ENCODE measurements at regions not wholly inside any gene's neighbourhood (a gene's known extent, or its start where the extent isn't known, plus 50 kb on each side); places are given as distances from the start of the nearest gene placed in this dataset.

DNA sequence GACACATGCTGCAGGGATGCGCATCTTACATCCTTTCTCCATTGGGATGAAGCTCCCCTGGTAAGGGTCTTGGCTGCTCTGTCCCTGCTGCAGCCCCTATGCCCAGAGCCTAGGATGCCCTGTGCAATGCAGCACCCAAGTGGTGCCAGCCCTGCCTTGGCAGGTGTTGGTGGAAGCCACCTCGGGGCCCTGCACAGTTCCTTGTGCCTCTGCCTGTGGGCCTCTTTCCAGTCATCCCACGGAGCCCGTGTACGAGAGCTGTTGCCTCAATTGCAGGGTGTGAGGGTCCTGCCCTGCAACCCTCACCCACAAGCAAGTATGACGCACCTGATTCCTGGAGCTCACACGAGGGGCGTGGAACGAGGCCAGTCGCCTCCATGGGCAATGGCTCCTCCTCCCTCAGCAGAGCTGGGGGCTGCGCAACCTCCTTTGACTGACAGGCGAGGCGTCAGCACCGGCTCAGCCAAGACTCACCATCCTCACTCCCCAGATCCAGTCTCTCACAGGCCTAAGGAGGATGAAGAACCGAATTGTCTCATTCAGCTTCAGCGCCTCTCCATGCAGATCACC lies 719.6 kb downstream of the BRD1 start:
- Histone ChIP-seq H3K27me3 (replicated peaks; ENCODE audit: insufficient read depth, low read length) (peaks cover 78% of the 10 kb centered on the region), H3K9me2 (replicated peaks; ENCODE audit: insufficient read depth, low read length) (no peaks in the 10 kb centered on the region)

DNA sequence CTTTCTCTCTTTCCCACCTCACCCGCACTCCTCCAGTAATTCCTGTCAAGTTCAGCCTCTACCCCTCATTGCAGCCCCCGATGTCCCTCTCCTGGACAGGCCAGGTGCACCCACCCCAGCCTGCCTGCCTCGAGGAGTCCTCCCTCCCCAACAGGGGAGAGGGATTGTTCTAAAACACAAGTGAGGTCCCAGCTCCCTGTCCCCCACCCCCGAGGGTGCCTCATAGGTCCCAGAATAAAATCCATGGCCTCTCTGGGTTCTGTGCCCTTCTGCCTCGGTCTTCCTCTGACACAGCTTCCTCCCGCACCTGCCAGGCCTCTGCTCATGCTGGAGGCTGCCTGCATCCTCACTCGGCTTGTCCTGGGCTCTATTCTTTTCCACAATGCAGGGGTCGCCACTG lies 720.1 kb downstream of the BRD1 start:
- Histone ChIP-seq H3K36me3 (replicated peaks; ENCODE audit: insufficient read depth, low read length) (no peaks in the 10 kb centered on the region), H4K20me1 (ENCODE audit: insufficient read depth, low read length) (no peaks in the 10 kb centered on the region), H3F3A (ENCODE audit: insufficient read depth, low read length) (no peaks in the 10 kb centered on the region), H2AFZ (ENCODE audit: low read length) (no peak overlapping the region), H3K4me2 (ENCODE audit: low read depth, low read length) (no peak overlapping the region), H3K9me2 (replicated peaks; ENCODE audit: insufficient read depth, low read length) (no peaks in the 10 kb centered on the region), H3K27me3 (replicated peaks; ENCODE audit: insufficient read depth, low read length) (peaks cover 82% of the 10 kb centered on the region), H3K4me3 (ENCODE audit: low read length) (no peak overlapping the region), H3K4me1 (ENCODE audit: low read length) (no peaks in the 10 kb centered on the region), H3K9me3 (replicated peaks; ENCODE audit: insufficient read depth, low read length) (no peaks in the 10 kb centered on the region), H3K9ac (ENCODE audit: low read length) (no peak overlapping the region), H3K79me2 (ENCODE audit: low read length) (no peaks in the 10 kb centered on the region), H3K27ac (ENCODE audit: low read length) (no peak overlapping the region)
- DNase-seq = no peak
- TF ChIP-seq, protein P1, sequence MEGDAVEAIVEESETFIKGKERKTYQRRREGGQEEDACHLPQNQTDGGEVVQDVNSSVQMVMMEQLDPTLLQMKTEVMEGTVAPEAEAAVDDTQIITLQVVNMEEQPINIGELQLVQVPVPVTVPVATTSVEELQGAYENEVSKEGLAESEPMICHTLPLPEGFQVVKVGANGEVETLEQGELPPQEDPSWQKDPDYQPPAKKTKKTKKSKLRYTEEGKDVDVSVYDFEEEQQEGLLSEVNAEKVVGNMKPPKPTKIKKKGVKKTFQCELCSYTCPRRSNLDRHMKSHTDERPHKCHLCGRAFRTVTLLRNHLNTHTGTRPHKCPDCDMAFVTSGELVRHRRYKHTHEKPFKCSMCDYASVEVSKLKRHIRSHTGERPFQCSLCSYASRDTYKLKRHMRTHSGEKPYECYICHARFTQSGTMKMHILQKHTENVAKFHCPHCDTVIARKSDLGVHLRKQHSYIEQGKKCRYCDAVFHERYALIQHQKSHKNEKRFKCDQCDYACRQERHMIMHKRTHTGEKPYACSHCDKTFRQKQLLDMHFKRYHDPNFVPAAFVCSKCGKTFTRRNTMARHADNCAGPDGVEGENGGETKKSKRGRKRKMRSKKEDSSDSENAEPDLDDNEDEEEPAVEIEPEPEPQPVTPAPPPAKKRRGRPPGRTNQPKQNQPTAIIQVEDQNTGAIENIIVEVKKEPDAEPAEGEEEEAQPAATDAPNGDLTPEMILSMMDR (IDR thresholded peaks at IDR 0.05; ENCODE audit: low read length) = no peak
- TF ChIP-seq EZH2 (optimal IDR thresholded peaks at IDR 0.05; ENCODE audit: low read depth, low read length) = no peak
- no peak for TF ChIP-seq EZH2phosphoT487 (IDR thresholded peaks at IDR 0.05; ENCODE audit: low read length)

More for the DNA sequence above, 719.6 kb downstream of the BRD1 start:
- TF ChIP-seq EZH2 (optimal IDR thresholded peaks at IDR 0.05; ENCODE audit: low read depth, low read length) = no peak
- no peak for TF ChIP-seq EZH2phosphoT487 (IDR thresholded peaks at IDR 0.05; ENCODE audit: low read length)
- TF ChIP-seq, protein P1 (IDR thresholded peaks at IDR 0.05; ENCODE audit: low read length) = no peak
- H2AFZ ChIP-seq (ENCODE audit: low read length) = no peak overlapping the region
- no peaks in the 10 kb centered on the region for H3K36me3 ChIP-seq (replicated peaks; ENCODE audit: insufficient read depth, low read length)
- H4K20me1 ChIP-seq (ENCODE audit: insufficient read depth, low read length) = no peaks in the 10 kb centered on the region
- H3K4me3 ChIP-seq (ENCODE audit: low read length) = no peak overlapping the region
- no peak overlapping the region for H3K4me2 ChIP-seq (ENCODE audit: low read depth, low read length)
- no peak overlapping the region for H3K27ac ChIP-seq (ENCODE audit: low read length)
- no peak for DNase-seq
- no peak overlapping the region for H3K9ac ChIP-seq (ENCODE audit: low read length)
- no peaks in the 10 kb centered on the region for H3F3A ChIP-seq (ENCODE audit: insufficient read depth, low read length)
- no peaks in the 10 kb centered on the region for H3K79me2 ChIP-seq (ENCODE audit: low read length)
- no peaks in the 10 kb centered on the region for H3K4me1 ChIP-seq (ENCODE audit: low read length)
- no peaks in the 10 kb centered on the region for H3K9me3 ChIP-seq (replicated peaks; ENCODE audit: insufficient read depth, low read length)

DNA sequence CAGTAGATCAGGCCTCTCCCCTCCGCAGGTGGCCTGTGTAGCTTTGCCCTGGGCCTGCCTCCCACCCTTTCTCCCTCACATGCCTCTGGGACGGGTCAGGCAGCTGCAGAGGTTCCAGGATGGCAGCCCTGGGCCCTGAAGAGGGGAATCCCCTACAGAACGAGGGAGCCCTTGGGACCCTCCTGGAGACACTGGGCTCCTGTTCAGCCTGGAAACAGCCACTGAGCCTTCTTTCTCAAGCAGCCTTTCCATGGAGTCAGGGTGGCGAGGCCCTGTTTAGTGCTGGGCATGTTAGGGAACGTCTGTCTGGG lies 720.9 kb downstream of the BRD1 start:
- H3K9me2 ChIP-seq (replicated peaks; ENCODE audit: insufficient read depth, low read length) = no peaks in the 10 kb centered on the region
- no peaks in the 10 kb centered on the region for H3K9me3 ChIP-seq (replicated peaks; ENCODE audit: insufficient read depth, low read length)
- H3K79me2 ChIP-seq (ENCODE audit: low read length) = no peaks in the 10 kb centered on the region
- H3K36me3 ChIP-seq (replicated peaks; ENCODE audit: insufficient read depth, low read length) = no peaks in the 10 kb centered on the region
- TF ChIP-seq EZH2 (optimal IDR thresholded peaks at IDR 0.05; ENCODE audit: low read depth, low read length) (no peak), EZH2phosphoT487 (IDR thresholded peaks at IDR 0.05; ENCODE audit: low read length) (no peak)
- TF ChIP-seq, protein P1 (IDR thresholded peaks at IDR 0.05; ENCODE audit: low read length) = no peak
- no peak overlapping the region for H2AFZ ChIP-seq (ENCODE audit: low read length)
- no peak overlapping the region for H3K4me3 ChIP-seq (ENCODE audit: low read length)
- H3K4me1 ChIP-seq (ENCODE audit: low read length) = no peaks in the 10 kb centered on the region
- no peak for DNase-seq
- H3K27ac ChIP-seq (ENCODE audit: low read length) = no peak overlapping the region
- H3K27me3 ChIP-seq (replicated peaks; ENCODE audit: insufficient read depth, low read length) = peaks cover 82% of the 10 kb centered on the region
- H3F3A ChIP-seq (ENCODE audit: insufficient read depth, low read length) = no peaks in the 10 kb centered on the region
- H4K20me1 ChIP-seq (ENCODE audit: insufficient read depth, low read length) = no peaks in the 10 kb centered on the region
- no peak overlapping the region for H3K4me2 ChIP-seq (ENCODE audit: low read depth, low read length)
- H3K9ac ChIP-seq (ENCODE audit: low read length) = no peak overlapping the region

Data from MM.1S (cell line).